Upper lobe of right lung (tissue), 1 donor: ENCODE measurements at regions not wholly inside any gene's neighbourhood (a gene's known extent, or its start where the extent isn't known, plus 50 kb on each side); places are given as distances from the start of the nearest gene placed in this dataset.
A peak's percentile ranks its signal among the peaks of the same experiment; 100 is the strongest.
"Not testable (repeated sequence)": the region's sequence is repeated elsewhere in the genome, so short reads cannot be mapped to it uniquely, and the experiment has no call there.

Experiments used
- ATAC-seq: fragments of 200-7000 bp; cut with Tn5 transposase; one replicate; pipeline ENCODE4 v1.9.1; 2020; ENCODE audit warnings: mild to moderate bottlenecking, moderate library complexity
- DNase-seq: peaks from one replicate; pipeline ENCODE4 v3.0.0-alpha.2; 2020
- H3K27ac ChIP-seq: fragments of 200-600 bp; one replicate; pipeline ENCODE4 v1.8.0; 2022
- H3K27me3 ChIP-seq: fragments of 200-600 bp; one replicate; pipeline ENCODE4 v1.8.0; 2022; ENCODE audit warnings: mild to moderate bottlenecking
- H3K36me3 ChIP-seq: fragments of 200-600 bp; one replicate; pipeline ENCODE4 v1.8.0; 2022
- H3K4me1 ChIP-seq: fragments of 200-600 bp; one replicate; pipeline ENCODE4 v1.8.0; 2022
- H3K4me3 ChIP-seq: fragments of 200-600 bp; one replicate; pipeline ENCODE4 v1.8.0; 2022; ENCODE audit warnings: mild to moderate bottlenecking
- H3K9me3 ChIP-seq: fragments of 200-600 bp; one replicate; pipeline ENCODE4 v1.8.0; 2022
- CTCF ChIP-seq: fragments of 200-600 bp; IDR thresholded peaks from one replicate; pipeline ENCODE4 v1.8.0; 2022; ENCODE audit warnings: antibody characterized with exemption
- intact Hi-C: fragments of 100-400 bp; cut with DNase I; formaldehyde crosslinking; loops from one replicate; pipeline ENCODE4 v1.11.0; 2022
- donor health status: DM: no; HTN: yes; CAD: no; lungs with severe emphysema.

DNA sequence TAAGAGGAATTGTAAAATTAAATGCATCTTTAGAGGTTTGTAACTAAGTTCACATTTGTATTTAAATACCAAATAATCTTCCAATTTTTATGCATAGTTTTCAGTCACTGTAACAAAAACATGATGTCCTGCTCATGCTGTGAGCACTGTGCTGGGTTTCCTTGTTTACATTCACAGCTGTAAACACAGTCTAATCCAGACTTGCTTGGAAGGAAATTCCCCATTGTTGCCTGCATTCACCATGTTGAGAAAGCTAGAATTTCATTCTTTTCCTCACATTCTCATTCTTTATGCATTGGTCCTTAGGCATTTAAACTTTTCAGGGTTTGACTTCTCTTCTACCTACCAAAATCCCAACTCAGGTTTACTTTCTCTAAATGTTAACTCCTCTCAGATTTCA, 242.0 kb upstream of the TBX18 start:
- H3K4me1 ChIP-seq: no peaks in the 10 kb centered on the region
- DNase-seq (no peak), ATAC-seq (no peak)
- no peaks in the 10 kb centered on the region for H3K36me3 ChIP-seq
- H3K4me3 ChIP-seq: no peak overlapping the region
- H3K27ac ChIP-seq: no peak overlapping the region
- TF ChIP-seq CTCF: no peak
- H3K9me3 ChIP-seq: no peaks in the 10 kb centered on the region
- intact Hi-C loops: no loop called here
- H3K27me3 ChIP-seq: no peaks in the 10 kb centered on the region

DNA sequence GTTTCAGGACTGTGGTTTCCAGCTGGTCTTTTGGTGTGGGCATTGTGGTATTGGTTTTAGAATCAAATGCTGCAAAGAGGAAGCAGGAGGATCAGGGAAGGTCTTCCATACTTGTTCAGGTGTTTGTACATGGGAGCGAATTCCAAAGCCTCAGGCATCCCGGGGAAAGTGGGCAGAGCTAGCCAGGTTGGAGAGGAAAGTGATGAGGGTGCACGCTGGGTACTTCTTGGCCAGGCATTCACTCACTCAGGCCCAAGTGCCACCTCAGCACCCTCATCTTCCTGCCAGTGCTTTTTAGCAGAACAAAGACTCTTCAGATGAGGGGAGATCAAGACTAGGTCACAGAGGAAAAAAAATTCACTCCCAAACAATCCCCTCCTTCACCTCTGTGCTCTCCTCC, 241.1 kb upstream of the TBX18 start:
- H3K27me3 ChIP-seq: no peaks in the 10 kb centered on the region
- no peaks in the 10 kb centered on the region for H3K4me1 ChIP-seq
- no peaks in the 10 kb centered on the region for H3K36me3 ChIP-seq
- ATAC-seq: peak; percentile 53
- no peaks in the 10 kb centered on the region for H3K9me3 ChIP-seq
- no peak for TF ChIP-seq CTCF
- no peak overlapping the region for H3K27ac ChIP-seq
- no peak overlapping the region for H3K4me3 ChIP-seq
- intact Hi-C loops: no loop called here
- DNase-seq: no peak

DNA sequence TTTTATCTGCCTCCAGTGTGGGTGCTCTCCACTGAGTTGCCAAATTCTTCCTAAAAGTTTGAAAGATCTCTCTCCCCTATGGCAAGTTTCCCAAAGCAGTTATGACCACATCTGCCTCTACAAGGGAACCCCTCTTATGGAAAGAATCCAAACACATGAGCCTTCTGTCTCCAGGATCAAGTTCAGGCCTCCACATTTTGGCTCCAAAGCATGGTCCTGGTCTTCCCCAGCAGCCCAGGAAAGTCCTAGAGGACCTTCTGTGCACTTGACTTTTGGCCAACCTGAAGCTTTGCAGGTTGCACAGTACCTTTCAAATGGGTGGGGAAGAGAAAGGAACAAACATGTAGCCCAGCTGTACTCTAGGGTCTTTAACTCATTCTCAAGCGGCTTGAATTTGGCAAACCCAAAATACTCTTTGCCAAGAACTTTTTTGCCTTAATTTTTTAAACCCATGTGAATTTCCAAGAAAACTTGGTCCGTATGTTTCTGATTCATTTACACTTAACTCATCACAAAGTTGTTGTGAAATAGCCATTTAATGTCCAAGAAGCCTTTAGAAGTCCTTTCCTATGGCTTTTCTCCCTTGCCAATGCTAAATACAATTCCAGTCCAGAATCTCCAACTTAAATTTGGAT, 240.1 kb upstream of the TBX18 start:
- no peak overlapping the region for H3K4me3 ChIP-seq
- no peaks in the 10 kb centered on the region for H3K4me1 ChIP-seq
- DNase-seq: no peak
- H3K27me3 ChIP-seq: no peaks in the 10 kb centered on the region
- intact Hi-C loops: no loop called here
- no peak for ATAC-seq
- no peak for TF ChIP-seq CTCF
- no peaks in the 10 kb centered on the region for H3K9me3 ChIP-seq
- H3K27ac ChIP-seq: no peak overlapping the region
- no peaks in the 10 kb centered on the region for H3K36me3 ChIP-seq

- intact Hi-C loops: no loop called here
- no peaks in the 10 kb centered on the region for H3K36me3 ChIP-seq
- DNase-seq (no peak), ATAC-seq (no peak)
- no peak overlapping the region for H3K4me3 ChIP-seq
- no peak overlapping the region for H3K27ac ChIP-seq
- no peaks in the 10 kb centered on the region for H3K9me3 ChIP-seq
- H3K4me1 ChIP-seq: no peaks in the 10 kb centered on the region
- no peak for TF ChIP-seq CTCF
- H3K27me3 ChIP-seq: no peaks in the 10 kb centered on the region
Measured at GRCh38 chr6:85002847-85003246, 238.4 kb upstream of the TBX18 start.

DNA sequence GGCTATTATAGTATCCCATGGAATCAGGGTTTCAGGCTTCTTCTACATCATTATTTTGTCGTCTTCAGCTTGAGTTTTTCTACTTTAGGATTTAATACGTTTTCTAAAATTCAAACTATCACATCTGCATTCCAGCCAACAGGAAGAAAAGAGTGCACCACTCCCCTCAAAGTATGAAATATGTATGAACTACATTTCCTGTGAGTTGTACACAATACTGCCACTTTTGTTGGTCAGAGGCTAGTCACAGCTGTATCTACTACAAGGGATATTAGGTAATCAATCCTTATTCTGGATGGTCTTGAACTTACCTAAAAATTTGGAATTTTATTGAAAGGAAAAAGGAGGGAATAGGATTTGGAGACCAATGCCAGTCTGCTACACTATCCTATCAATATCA, 235.6 kb upstream of the TBX18 start:
- Histone ChIP-seq H3K4me1 (no peaks in the 10 kb centered on the region), H3K27ac (no peak overlapping the region), H3K9me3 (no peaks in the 10 kb centered on the region), H3K27me3 (no peaks in the 10 kb centered on the region), H3K4me3 (no peak overlapping the region), H3K36me3 (no peaks in the 10 kb centered on the region)
- intact Hi-C loops: no loop called here
- DNase-seq (no peak), ATAC-seq (no peak)
- TF ChIP-seq CTCF: no peak

- Histone ChIP-seq H3K27ac (no peak overlapping the region), H3K27me3 (no peaks in the 10 kb centered on the region), H3K36me3 (no peaks in the 10 kb centered on the region), H3K4me3 (no peak overlapping the region), H3K4me1 (no peaks in the 10 kb centered on the region), H3K9me3 (no peaks in the 10 kb centered on the region)
- no peak for ATAC-seq
- intact Hi-C loops: no loop called here
- no peak for TF ChIP-seq CTCF
- DNase-seq: no peak
Measured at GRCh38 chr6:84998223-84998622, 233.8 kb upstream of the TBX18 start.

GRCh38 chr6:84988766-84989165, 224.4 kb upstream of the TBX18 start:
- DNase-seq, H3K4me1 ChIP-seq, H3K27me3 ChIP-seq: not testable (repeated sequence)

GRCh38 chr6:84985490-84985889, 221.1 kb upstream of the TBX18 start:
- H3K4me3 ChIP-seq, H3K36me3 ChIP-seq, DNase-seq, ATAC-seq, H3K4me1 ChIP-seq, H3K27ac ChIP-seq, H3K9me3 ChIP-seq, H3K27me3 ChIP-seq, intact Hi-C loops: not testable (repeated sequence)

More at GRCh38 chr6:84988766-84989165, 224.4 kb upstream of the TBX18 start:
- H3K36me3 ChIP-seq, H3K27ac ChIP-seq, H3K9me3 ChIP-seq, ATAC-seq, intact Hi-C loops, H3K4me3 ChIP-seq: not testable (repeated sequence)
